GM23338 (cell line): ENCODE measurements at regions not wholly inside any gene's neighbourhood (a gene's known extent, or its start where the extent isn't known, plus 50 kb on each side); places are given as distances from the start of the nearest gene placed in this dataset.

ENCODE experiments used
- ATAC-seq: fragments of 200-7000 bp; cut with Tn5 transposase; 3 replicates; pipeline ENCODE4 v1.9.1; 2020
- DNase-seq: peaks from one replicate; pipeline ENCODE4 v3.0.0-alpha.2; 2015; ENCODE audit warnings: low spot score
- H2AFZ ChIP-seq: fragments of 200-600 bp; sonication (generic); 2 replicates; pipeline ENCODE4 v1.8.0; 2016; ENCODE audit warnings: antibody characterized with exemption, mild to moderate bottlenecking, moderate library complexity
- H3F3A ChIP-seq: fragments of 200-600 bp; sonication (generic); replicated peaks from 2 replicates; pipeline ENCODE4 v1.8.0; 2017; ENCODE audit warnings: antibody characterized with exemption, mixed run types, low read depth
- H3K27ac ChIP-seq: fragments of 200-600 bp; sonication (generic); 2 replicates; pipeline ENCODE4 v1.6.1; 2016; ENCODE audit warnings: low read depth
- H3K27me3 ChIP-seq: fragments of 200-600 bp; sonication (generic); 2 replicates; pipeline ENCODE4 v1.8.0; 2016; ENCODE audit warnings: mild to moderate bottlenecking, mixed run types, moderate library complexity; ENCODE audit not compliant: insufficient read depth
- H3K36me3 ChIP-seq: fragments of 200-600 bp; sonication (generic); 2 replicates; pipeline ENCODE4 v1.8.0; 2016; ENCODE audit warnings: mild to moderate bottlenecking; ENCODE audit not compliant: insufficient read depth
- H3K4me1 ChIP-seq: fragments of 200-600 bp; sonication (generic); 2 replicates; pipeline ENCODE4 v1.8.0; 2016; ENCODE audit warnings: mild to moderate bottlenecking, moderate library complexity; ENCODE audit not compliant: insufficient read depth
- H3K4me2 ChIP-seq: fragments of 200-600 bp; sonication (generic); 2 replicates; pipeline ENCODE4 v1.7.1; 2017; ENCODE audit warnings: mixed run types
- H3K4me3 ChIP-seq: fragments of 200-600 bp; sonication (generic); 2 replicates; pipeline ENCODE4 v1.6.1; 2016; ENCODE audit warnings: mixed run types
- H3K79me2 ChIP-seq: fragments of 200-600 bp; sonication (generic); replicated peaks from 2 replicates; pipeline ENCODE4 v1.8.0; 2017; ENCODE audit warnings: mild to moderate bottlenecking; ENCODE audit not compliant: insufficient read depth
- H3K9me2 ChIP-seq: fragments of 200-600 bp; sonication (generic); 2 replicates; pipeline ENCODE4 v1.8.0; 2017; ENCODE audit not compliant: insufficient read depth
- H4K20me1 ChIP-seq: fragments of 200-600 bp; sonication (generic); replicated peaks from 2 replicates; pipeline ENCODE4 v1.8.0; 2017; ENCODE audit warnings: mild to moderate bottlenecking; ENCODE audit not compliant: insufficient read depth
- H3K27ac Mint-ChIP-seq: 2 replicates; pipeline ENCODE4 v1.8.0; 2020; ENCODE audit warnings: inconsistent platforms, mild to moderate bottlenecking, moderate library complexity, mixed read lengths
- H3K27me3 Mint-ChIP-seq: 3 replicates; pipeline ENCODE4 v1.8.0; 2022; ENCODE audit warnings: low read depth, mild to moderate bottlenecking, moderate library complexity, mixed read lengths, inconsistent platforms; ENCODE audit not compliant: insufficient read depth, poor library complexity
- H3K36me3 Mint-ChIP-seq: 3 replicates; pipeline ENCODE4 v1.8.0; 2021; ENCODE audit warnings: low read depth, mild to moderate bottlenecking, inconsistent platforms, moderate library complexity, mixed read lengths
- H3K4me1 Mint-ChIP-seq: 3 replicates; pipeline ENCODE4 v1.8.0; 2020; ENCODE audit warnings: mild to moderate bottlenecking, inconsistent platforms, mixed read lengths
- H3K4me3 Mint-ChIP-seq: 3 replicates; pipeline ENCODE4 v1.8.0; 2021; ENCODE audit warnings: moderate library complexity, mild to moderate bottlenecking, inconsistent platforms, mixed read lengths
- H3K9me3 Mint-ChIP-seq: 3 replicates; pipeline ENCODE4 v1.8.0; 2020; ENCODE audit warnings: moderate library complexity, mild to moderate bottlenecking, inconsistent platforms, mixed read lengths
- NANOG ChIP-seq: IDR thresholded peaks from 2 replicates; pipeline ENCODE4 v1.6.1; 2016; ENCODE audit warnings: antibody characterized with exemption, borderline replicate concordance
- POLR2AphosphoS5 ChIP-seq: IDR thresholded peaks from 2 replicates; pipeline ENCODE4 v1.6.1; 2016; ENCODE audit warnings: antibody characterized with exemption, low read depth
- REST ChIP-seq: IDR thresholded peaks from one replicate; pipeline ENCODE4 v1.6.1; 2018; ENCODE audit warnings: antibody characterized with exemption; ENCODE audit not compliant: unreplicated experiment
- STAT1 ChIP-seq: IDR thresholded peaks from one replicate; pipeline ENCODE4 v1.6.1; 2016; ENCODE audit warnings: antibody characterized with exemption; ENCODE audit not compliant: unreplicated experiment
- ZNF114 ChIP-seq: fragments of 250-450 bp; sonication (Bioruptor Pico); IDR thresholded peaks from 2 replicates; pipeline ENCODE4 v1.5.0; 2020; ENCODE audit warnings: mild to moderate bottlenecking, moderate library complexity
- ZNF331 ChIP-seq: fragments of 250-450 bp; sonication (Bioruptor Pico); IDR thresholded peaks from 2 replicates; pipeline ENCODE4 v1.5.0; 2020; ENCODE audit warnings: low read depth, mild to moderate bottlenecking, moderate library complexity
- TF ChIP-seq, protein P1 (sequence below), 2 experiments: fragments of 200-600 bp in 1 of 2; sonication (generic) in 1 of 2; conservative IDR thresholded peaks; 2 replicates each; pipeline versions ENCODE4 v1.5.1 to v1.6.1; 2016 to 2017; ENCODE audit warnings: antibody characterized with exemption in 2 of 2, low read depth in 2 of 2, mild to moderate bottlenecking in 2 of 2, moderate library complexity in 1 of 2
- TF ChIP-seq, protein P2 (sequence below): fragments of 250-450 bp; sonication (Bioruptor Pico); IDR thresholded peaks from 2 replicates; pipeline ENCODE4 v1.5.0; 2020; ENCODE audit warnings: mild to moderate bottlenecking, moderate library complexity
- TF ChIP-seq, protein P3 (sequence below): IDR thresholded peaks from 2 replicates; pipeline ENCODE4 v1.6.1; 2016; ENCODE audit warnings: antibody characterized with exemption

- H3K4me3 Mint-ChIP-seq: no peak overlapping the region
- no peaks in the 10 kb centered on the region for H3K79me2 ChIP-seq
- peaks cover 60% of the 10 kb centered on the region for H3K4me1 Mint-ChIP-seq
Observed at GRCh38 chr18:26653943-26654615, 105.7 kb upstream of the KCTD1 start.

More at GRCh38 chr18:26653943-26654615, 105.7 kb upstream of the KCTD1 start:
- Mint-ChIP-seq H3K36me3 (no peaks in the 10 kb centered on the region; the same call in 2 of the 3 replicates), H3K27ac (no peak overlapping the region), H3K9me3 (no peaks in the 10 kb centered on the region; the same call in 2 of the 3 replicates), H3K27me3 (peaks cover 17% of the 10 kb centered on the region)
- no peak overlapping the region for H3K4me2 ChIP-seq
- peaks cover 58% of the 10 kb centered on the region for H3K27me3 ChIP-seq
- no peaks in the 10 kb centered on the region for H4K20me1 ChIP-seq
- H2AFZ ChIP-seq: no peak overlapping the region
- no peak for DNase-seq
- peaks cover 50% of the 10 kb centered on the region for H3K4me1 ChIP-seq
- no peaks in the 10 kb centered on the region for H3K9me2 ChIP-seq
- ATAC-seq: no peak
- H3F3A ChIP-seq: 0 out of 2 replicates have a peak, but pooled peaks cover 5% of the 10 kb centered on the region
- no peak overlapping the region for H3K27ac ChIP-seq
- no peak overlapping the region for H3K4me3 ChIP-seq
- H3K36me3 ChIP-seq: no peaks in the 10 kb centered on the region
- TF ChIP-seq POLR2AphosphoS5 (no peak), REST (no peak), NANOG (no peak), ZNF114 (no peak), ZNF331 (no peak), STAT1 (no peak)
- TF ChIP-seq, protein P1, sequence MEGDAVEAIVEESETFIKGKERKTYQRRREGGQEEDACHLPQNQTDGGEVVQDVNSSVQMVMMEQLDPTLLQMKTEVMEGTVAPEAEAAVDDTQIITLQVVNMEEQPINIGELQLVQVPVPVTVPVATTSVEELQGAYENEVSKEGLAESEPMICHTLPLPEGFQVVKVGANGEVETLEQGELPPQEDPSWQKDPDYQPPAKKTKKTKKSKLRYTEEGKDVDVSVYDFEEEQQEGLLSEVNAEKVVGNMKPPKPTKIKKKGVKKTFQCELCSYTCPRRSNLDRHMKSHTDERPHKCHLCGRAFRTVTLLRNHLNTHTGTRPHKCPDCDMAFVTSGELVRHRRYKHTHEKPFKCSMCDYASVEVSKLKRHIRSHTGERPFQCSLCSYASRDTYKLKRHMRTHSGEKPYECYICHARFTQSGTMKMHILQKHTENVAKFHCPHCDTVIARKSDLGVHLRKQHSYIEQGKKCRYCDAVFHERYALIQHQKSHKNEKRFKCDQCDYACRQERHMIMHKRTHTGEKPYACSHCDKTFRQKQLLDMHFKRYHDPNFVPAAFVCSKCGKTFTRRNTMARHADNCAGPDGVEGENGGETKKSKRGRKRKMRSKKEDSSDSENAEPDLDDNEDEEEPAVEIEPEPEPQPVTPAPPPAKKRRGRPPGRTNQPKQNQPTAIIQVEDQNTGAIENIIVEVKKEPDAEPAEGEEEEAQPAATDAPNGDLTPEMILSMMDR (conservative IDR thresholded peaks at IDR 0.05; ENCODE audit: low read depth in 2 of 2): no peak
- TF ChIP-seq, protein P2, sequence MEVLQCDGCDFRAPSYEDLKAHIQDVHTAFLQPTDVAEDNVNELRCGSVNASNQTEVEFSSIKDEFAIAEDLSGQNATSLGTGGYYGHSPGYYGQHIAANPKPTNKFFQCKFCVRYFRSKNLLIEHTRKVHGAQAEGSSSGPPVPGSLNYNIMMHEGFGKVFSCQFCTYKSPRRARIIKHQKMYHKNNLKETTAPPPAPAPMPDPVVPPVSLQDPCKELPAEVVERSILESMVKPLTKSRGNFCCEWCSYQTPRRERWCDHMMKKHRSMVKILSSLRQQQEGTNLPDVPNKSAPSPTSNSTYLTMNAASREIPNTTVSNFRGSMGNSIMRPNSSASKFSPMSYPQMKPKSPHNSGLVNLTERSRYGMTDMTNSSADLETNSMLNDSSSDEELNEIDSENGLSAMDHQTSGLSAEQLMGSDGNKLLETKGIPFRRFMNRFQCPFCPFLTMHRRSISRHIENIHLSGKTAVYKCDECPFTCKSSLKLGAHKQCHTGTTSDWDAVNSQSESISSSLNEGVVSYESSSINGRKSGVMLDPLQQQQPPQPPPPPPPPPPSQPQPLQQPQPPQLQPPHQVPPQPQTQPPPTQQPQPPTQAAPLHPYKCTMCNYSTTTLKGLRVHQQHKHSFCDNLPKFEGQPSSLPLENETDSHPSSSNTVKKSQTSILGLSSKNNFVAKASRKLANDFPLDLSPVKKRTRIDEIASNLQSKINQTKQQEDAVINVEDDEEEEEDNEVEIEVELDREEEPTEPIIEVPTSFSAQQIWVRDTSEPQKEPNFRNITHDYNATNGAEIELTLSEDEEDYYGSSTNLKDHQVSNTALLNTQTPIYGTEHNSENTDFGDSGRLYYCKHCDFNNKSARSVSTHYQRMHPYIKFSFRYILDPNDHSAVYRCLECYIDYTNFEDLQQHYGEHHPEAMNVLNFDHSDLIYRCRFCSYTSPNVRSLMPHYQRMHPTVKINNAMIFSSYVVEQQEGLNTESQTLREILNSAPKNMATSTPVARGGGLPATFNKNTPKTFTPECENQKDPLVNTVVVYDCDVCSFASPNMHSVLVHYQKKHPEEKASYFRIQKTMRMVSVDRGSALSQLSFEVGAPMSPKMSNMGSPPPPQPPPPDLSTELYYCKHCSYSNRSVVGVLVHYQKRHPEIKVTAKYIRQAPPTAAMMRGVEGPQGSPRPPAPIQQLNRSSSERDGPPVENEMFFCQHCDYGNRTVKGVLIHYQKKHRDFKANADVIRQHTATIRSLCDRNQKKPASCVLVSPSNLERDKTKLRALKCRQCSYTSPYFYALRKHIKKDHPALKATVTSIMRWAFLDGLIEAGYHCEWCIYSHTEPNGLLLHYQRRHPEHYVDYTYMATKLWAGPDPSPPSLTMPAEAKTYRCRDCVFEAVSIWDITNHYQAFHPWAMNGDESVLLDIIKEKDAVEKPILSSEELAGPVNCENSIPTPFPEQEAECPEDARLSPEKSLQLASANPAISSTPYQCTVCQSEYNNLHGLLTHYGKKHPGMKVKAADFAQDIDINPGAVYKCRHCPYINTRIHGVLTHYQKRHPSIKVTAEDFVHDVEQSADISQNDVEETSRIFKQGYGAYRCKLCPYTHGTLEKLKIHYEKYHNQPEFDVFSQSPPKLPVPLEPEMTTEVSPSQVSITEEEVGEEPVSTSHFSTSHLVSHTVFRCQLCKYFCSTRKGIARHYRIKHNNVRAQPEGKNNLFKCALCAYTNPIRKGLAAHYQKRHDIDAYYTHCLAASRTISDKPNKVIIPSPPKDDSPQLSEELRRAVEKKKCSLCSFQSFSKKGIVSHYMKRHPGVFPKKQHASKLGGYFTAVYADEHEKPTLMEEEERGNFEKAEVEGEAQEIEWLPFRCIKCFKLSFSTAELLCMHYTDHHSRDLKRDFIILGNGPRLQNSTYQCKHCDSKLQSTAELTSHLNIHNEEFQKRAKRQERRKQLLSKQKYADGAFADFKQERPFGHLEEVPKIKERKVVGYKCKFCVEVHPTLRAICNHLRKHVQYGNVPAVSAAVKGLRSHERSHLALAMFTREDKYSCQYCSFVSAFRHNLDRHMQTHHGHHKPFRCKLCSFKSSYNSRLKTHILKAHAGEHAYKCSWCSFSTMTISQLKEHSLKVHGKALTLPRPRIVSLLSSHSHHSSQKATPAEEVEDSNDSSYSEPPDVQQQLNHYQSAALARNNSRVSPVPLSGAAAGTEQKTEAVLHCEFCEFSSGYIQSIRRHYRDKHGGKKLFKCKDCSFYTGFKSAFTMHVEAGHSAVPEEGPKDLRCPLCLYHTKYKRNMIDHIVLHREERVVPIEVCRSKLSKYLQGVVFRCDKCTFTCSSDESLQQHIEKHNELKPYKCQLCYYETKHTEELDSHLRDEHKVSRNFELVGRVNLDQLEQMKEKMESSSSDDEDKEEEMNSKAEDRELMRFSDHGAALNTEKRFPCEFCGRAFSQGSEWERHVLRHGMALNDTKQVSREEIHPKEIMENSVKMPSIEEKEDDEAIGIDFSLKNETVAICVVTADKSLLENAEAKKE (CRISPR knock-in tag): no peak
- TF ChIP-seq, protein P3, sequence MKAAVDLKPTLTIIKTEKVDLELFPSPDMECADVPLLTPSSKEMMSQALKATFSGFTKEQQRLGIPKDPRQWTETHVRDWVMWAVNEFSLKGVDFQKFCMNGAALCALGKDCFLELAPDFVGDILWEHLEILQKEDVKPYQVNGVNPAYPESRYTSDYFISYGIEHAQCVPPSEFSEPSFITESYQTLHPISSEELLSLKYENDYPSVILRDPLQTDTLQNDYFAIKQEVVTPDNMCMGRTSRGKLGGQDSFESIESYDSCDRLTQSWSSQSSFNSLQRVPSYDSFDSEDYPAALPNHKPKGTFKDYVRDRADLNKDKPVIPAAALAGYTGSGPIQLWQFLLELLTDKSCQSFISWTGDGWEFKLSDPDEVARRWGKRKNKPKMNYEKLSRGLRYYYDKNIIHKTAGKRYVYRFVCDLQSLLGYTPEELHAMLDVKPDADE: no peak
